CD4-positive, alpha-beta T cell treated with Interleukin-12 subunit alpha and Interleukin-12 subunit beta, for 1 hour (primary cell): ENCODE measurements at regions not wholly inside any gene's neighbourhood (a gene's known extent, or its start where the extent isn't known, plus 50 kb on each side); places are given as distances from the start of the nearest gene placed in this dataset.

Source experiments
- DNase-seq: peaks from one replicate; pipeline ENCODE4 v3.0.0-alpha.2; 2020

DNA sequence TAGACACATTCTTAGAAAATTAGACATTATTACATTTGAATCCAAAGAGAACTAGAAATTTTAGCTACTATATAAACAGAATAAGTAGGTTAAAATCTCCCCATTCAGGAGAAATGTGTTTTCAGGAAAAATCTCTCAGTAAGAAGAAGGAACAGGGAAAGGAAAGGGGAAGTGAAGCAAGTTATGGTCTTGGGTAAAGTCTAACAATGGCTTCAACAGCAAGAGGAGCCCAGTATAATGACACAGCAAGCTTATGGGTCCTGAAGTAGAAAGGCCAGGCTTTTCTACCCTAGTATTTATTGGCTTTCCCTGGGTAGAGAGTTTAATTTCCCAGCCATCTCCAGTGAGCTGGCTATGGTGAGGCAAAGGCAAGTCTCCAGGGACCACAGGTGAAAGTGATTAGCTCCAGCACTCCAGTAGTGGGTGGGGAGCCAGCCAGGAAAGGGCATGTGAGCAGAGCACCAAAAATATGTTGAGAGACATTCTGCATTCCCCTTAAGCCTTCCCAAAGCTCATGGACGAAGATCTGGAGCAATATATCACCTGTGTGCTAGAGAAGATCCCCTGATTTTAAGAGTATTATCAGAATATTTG is 981.7 kb downstream of the NR2F1-AS1 start:
- no peak for DNase-seq

GRCh38 chr5:92594031-92594430 is 987.0 kb downstream of the NR2F1-AS1 start:
- no peak for DNase-seq

DNA sequence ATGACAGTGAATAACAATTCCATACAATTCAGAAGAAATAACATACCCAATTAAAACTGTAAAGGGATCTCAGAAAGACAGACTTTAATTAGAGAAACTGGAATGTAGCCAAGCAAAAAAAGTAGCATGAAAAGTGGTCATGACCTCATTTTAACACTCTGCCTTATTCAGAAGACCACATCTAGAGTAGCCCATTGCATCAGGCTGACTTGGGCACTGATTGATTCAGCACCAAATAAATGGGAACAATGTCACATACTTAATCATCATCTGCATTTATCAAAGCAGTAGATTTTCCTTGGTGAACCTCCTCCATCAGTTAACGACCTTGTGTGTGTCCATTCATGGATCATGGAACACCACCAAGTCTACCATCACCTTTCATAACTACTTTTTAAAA is 992.1 kb downstream of the NR2F1-AS1 start:
- no peak for DNase-seq

DNA sequence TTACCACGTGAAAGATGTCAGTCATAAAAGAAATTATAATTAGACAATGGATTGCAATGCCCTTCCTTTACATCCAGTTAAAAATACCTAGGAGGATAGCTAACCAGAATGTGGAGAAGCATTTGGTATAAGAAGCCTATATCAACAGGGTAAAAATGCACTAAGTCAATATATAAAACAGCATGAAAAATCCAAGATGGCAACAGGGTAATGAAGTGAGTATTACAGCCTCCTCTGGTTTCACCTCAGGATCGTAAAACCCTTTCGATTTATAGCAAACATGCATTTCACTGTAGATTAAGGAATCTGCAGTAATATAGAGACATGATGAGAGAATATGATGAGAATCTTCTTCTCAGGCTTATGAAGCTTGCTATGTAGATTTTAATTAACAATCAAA is 999.3 kb downstream of the NR2F1-AS1 start:
- no peak for DNase-seq

- no peak for DNase-seq
These were observed 999.8 kb downstream of the NR2F1-AS1 start for GRCh38 chr5:92581249-92581648.

- no peak for DNase-seq
These were observed 1000.2 kb downstream of the NR2F1-AS1 start for GRCh38 chr5:92580814-92581213.

- no peak for DNase-seq
These were observed 1007.0 kb downstream of the NR2F1-AS1 start for GRCh38 chr5:92574023-92574422.

GRCh38 chr5:92568522-92568921 is 1012.5 kb downstream of the NR2F1-AS1 start:
- no peak for DNase-seq

DNA sequence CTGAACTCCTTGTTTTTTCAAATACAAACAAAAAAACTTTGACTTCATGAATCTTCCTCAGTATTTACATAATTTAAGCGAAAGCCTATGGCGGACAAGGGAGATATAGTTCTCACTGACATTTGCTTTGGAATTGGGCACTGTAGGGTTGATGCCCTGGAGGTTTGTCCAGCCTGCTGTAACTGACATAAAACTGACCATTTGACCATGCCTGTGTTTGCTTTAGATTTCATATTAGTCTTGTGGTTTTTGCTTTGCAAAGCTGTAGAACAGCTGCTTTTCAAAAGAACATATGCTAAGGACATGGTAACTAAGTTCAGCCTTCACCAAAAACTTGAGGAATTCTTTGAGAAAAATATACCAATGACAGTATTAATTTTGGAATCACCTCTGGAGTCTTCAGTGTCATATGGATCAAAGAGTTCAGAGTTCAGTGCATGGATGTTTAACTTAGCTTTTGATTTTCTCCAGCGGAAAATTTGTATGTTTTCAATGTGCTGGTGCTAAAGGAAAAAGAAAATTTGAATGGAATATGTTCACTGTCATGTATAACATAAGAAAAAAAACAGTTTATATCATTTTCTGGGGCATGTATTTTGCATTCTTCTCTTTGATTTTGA is 1013.1 kb downstream of the NR2F1-AS1 start:
- no peak for DNase-seq

- no peak for DNase-seq
These were observed 1014.8 kb downstream of the NR2F1-AS1 start for GRCh38 chr5:92566113-92566786.

GRCh38 chr5:92565673-92566072 is 1015.3 kb downstream of the NR2F1-AS1 start:
- DNase-seq: no peak

- DNase-seq: no peak
These were observed 1019.0 kb downstream of the NR2F1-AS1 start for GRCh38 chr5:92562065-92562464.

DNA sequence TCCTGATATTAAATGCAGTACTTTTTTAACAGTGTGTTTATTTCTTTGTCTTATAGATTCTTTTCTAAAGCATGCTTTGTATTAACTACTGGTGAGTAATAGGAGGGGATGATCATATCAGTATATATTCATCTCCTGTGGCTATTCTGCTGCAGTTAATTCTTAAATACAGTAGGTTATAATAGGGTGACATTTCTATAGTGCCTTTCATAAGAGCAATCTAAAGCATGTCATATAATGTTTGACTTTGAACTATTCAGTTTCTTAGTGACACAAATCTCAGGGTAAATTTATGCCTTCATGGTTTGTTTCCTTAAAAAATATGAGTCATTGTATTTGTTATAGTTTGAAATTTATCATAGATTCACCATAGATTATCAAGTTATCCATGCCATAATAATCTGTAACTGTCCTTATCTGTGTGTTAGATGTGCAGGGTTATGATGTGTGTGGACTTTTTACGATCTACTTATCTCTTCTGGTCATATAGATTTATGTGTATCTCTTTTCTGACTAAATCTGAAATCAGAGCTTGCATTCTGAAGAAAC is 1019.5 kb downstream of the NR2F1-AS1 start:
- DNase-seq: no peak

- DNase-seq: no peak
These were observed 1020.2 kb downstream of the NR2F1-AS1 start for GRCh38 chr5:92560698-92561401.

- no peak for DNase-seq
These were observed 1021.2 kb downstream of the NR2F1-AS1 start for GRCh38 chr5:92559781-92560180.

DNA sequence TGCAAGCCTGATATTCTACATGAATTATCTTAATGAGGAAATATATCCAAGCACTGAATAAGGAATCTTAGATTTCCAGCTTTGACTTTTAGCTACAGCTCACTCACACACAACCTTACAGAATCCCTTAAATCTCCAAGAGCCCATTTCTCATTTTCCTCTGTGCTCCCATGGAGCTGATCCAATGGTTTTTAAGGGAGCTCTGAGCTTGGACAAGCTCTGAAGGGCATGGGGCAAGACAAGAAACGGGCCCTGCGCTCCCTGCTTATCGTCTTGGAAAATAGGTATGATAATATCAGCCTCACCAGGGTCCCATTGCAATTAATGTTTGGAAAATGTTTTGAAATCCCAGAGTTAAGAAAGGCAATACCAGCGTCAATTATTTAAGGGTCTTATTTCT is 1021.7 kb downstream of the NR2F1-AS1 start:
- DNase-seq: no peak

DNA sequence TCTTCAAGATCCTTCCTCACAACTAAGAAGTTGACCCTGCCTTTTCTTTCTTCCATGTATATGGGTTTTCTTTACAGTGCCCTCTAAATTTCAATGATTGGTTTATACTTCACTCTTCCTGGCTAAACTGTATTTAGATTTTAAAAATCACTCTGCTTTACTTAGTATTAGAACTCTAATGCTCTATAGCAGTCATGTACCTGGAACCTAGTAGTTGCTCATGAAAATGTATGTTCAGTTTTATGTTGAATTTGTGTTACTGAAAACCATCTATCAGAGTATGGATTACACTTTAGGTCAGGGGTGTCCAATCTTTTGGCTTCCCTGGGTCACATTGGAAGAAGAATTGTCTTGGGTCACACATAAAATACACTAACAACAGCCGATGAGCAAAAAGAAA is 1024.3 kb downstream of the NR2F1-AS1 start:
- DNase-seq: no peak

- DNase-seq: no peak
These were observed 1026.5 kb downstream of the NR2F1-AS1 start for GRCh38 chr5:92554447-92555085.

- no peak for DNase-seq
These were observed 1027.7 kb downstream of the NR2F1-AS1 start for GRCh38 chr5:92553326-92553725.

GRCh38 chr5:92552206-92553160 is 1028.5 kb downstream of the NR2F1-AS1 start:
- DNase-seq: no peak

- no peak for DNase-seq
These were observed 1032.7 kb downstream of the NR2F1-AS1 start for GRCh38 chr5:92548346-92548745.

DNA sequence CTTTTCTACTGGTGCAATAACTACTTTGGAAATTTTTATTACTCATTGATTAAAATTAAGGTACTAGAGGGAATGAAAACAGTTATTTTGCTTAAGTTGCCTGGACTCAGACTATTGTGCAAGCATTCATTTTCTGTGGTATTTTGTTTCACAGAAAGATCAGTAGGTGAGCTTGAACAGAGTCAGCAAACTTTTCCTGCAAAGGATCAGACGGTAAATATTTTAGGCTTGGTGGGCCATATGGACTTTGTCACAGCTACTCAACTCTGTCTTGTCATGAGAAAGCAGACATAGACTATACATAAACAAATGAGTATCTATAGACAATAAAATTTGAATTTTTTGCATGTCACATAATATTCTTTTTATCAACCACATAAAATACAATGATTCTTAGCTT is 1036.4 kb downstream of the NR2F1-AS1 start:
- no peak for DNase-seq
